ENCODE measurements at regions not wholly inside any gene's neighbourhood (a gene's known extent, or its start where the extent isn't known, plus 50 kb on each side); places are given as distances from the start of the nearest gene placed in this dataset.
"Not testable (repeated sequence)": the region's sequence is repeated elsewhere in the genome, so short reads cannot be mapped to it uniquely, and the experiment has no call there.

DNA sequence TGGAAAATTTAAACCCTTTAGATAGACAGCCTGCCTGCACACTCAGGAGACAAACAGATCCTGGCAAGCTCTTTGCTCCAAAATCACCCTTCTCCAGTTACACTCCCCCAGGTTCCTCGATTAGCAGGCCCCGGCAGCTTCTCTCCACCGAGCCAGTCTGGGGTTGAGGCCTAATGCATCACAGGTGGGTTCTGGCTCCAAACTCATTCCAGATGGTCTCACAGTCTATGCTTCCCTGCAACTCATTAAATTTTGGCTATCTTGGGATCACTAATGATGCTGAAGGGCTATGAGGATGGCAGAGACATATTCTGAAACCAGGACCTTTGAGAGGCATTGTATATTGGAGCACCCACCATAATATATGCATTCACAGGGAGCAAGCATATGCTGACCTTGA, 559.8 kb upstream of the USP24 start:
- TF ChIP-seq, protein P1, sequence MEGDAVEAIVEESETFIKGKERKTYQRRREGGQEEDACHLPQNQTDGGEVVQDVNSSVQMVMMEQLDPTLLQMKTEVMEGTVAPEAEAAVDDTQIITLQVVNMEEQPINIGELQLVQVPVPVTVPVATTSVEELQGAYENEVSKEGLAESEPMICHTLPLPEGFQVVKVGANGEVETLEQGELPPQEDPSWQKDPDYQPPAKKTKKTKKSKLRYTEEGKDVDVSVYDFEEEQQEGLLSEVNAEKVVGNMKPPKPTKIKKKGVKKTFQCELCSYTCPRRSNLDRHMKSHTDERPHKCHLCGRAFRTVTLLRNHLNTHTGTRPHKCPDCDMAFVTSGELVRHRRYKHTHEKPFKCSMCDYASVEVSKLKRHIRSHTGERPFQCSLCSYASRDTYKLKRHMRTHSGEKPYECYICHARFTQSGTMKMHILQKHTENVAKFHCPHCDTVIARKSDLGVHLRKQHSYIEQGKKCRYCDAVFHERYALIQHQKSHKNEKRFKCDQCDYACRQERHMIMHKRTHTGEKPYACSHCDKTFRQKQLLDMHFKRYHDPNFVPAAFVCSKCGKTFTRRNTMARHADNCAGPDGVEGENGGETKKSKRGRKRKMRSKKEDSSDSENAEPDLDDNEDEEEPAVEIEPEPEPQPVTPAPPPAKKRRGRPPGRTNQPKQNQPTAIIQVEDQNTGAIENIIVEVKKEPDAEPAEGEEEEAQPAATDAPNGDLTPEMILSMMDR (IDR thresholded peaks at IDR 0.05) = no peak
- TF ChIP-seq POLR2A (IDR thresholded peaks at IDR 0.05) = no peak
- intact Hi-C loops (cut with DNase I; ENCODE audit: low total_unique reads) = no loop called here
- DNase-seq (ENCODE audit: low spot score in 2 of 2) = no peak
- H3K4me3 ChIP-seq (ENCODE audit: low read depth, poor library complexity, severe bottlenecking) = no peak overlapping the region
- 57 to 58% methylated on average over 3 of the region's 3 CpGs for WGBS, 2 donors

DNA sequence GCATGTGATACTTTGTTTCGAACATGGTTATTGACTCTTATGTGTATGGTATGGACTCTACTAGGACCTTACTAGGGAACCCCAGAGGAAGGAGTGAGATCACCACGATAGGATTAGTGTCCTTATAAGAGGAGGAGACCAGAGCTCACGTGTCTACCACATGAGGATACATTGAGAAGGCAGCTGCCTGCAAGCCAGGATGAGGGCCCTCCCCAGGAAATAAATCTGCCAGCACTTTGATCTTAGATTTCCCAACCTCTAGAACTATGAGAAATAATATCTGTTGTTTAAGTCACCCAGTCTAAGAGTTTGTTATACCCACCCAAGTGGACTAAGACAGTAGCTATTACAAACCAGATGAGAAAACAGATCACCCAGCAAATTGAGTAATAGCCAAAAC, 559.3 kb upstream of the USP24 start:
- DNase-seq (ENCODE audit: low spot score in 2 of 2) = no peak
- H3K4me3 ChIP-seq (ENCODE audit: low read depth, poor library complexity, severe bottlenecking) = no peak overlapping the region
- intact Hi-C loops (cut with DNase I; ENCODE audit: low total_unique reads) = no loop called here
- WGBS, 2 donors = 79 to 82% methylated on average over 3 of the region's 3 CpGs
- TF ChIP-seq, protein P1 (IDR thresholded peaks at IDR 0.05) = no peak
- no peak for TF ChIP-seq POLR2A (IDR thresholded peaks at IDR 0.05)

DNA sequence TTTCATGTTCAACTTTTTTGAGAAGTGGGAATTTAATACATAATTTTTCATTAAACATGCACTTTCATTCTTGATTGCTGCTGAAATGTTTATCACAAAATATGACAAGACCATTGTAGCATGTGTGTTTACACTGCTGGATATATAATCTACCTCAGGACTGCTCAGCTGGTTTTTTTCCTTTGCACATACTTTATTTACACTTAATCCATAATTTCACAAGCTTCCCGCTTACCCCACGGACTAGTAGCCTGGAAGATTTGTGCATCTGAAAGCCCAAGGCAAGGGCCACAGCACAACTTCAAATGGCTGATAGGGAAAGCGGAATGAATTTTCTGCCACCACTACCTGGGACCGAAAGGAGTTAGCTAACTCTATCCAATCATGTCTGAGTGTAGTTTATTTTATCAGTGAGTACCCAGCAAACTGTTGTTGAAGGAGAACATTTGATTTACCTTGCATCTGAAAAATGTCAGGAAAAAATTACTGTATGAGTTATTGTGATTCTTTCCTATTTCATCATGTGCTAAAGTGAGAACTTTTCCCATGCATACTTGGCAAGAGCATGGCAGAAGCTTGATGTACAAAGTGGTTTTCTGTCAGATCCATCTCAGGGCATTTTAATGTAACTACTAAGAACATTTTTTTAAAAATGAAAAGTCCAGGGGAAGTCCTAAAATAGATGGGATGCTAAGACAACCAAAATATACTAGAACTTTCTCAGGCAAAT, 558.2 kb upstream of the USP24 start:
- H3K4me3 ChIP-seq (ENCODE audit: low read depth, poor library complexity, severe bottlenecking) = no peak overlapping the region
- no peak for DNase-seq (ENCODE audit: low spot score in 2 of 2)
- WGBS, 2 donors = 91 to 94% methylated on average over 4 of the region's 4 CpGs
- no peak for TF ChIP-seq POLR2A (IDR thresholded peaks at IDR 0.05)
- TF ChIP-seq, protein P1 (IDR thresholded peaks at IDR 0.05) = no peak
- intact Hi-C loops (cut with DNase I; ENCODE audit: low total_unique reads) = no loop called here

DNA sequence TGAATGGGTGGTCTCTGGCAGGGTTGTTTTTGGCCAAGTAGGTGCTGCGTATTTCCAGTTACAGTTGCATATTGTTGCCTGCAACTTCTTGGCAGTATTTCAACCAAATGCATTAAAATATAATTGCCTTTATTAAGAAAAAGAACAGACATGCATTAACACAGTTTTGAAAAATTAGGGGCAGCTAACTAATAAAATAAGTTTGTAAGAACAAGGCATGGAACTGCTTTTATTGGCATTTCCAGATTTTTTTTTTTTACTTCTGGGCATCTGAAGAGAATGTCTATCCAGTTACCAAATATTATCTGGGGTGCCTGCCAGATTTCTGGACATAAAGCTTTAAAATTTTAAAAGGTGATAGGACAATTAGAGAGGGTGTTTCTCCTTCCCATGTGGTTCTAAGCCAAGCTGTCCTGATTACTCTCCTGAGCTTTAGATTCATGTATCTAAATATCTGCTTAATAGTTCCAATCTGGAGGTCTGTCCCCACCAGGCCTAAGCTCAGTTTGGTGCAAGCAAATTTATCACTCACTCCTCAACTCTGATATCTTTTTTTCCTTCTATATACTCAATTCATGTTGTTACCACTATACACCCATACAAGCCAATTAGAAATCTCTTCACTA, 553.3 kb upstream of the USP24 start:
- intact Hi-C loops (cut with DNase I; ENCODE audit: low total_unique reads) = no loop called here
- no peak overlapping the region for H3K4me3 ChIP-seq (ENCODE audit: low read depth, poor library complexity, severe bottlenecking)
- 86 to 87% methylated on average over 1 of the region's 1 CpG for WGBS, 2 donors
- no peak for DNase-seq (ENCODE audit: low spot score in 2 of 2)
- no peak for TF ChIP-seq POLR2A (IDR thresholded peaks at IDR 0.05)
- TF ChIP-seq, protein P1 (IDR thresholded peaks at IDR 0.05) = no peak

DNA sequence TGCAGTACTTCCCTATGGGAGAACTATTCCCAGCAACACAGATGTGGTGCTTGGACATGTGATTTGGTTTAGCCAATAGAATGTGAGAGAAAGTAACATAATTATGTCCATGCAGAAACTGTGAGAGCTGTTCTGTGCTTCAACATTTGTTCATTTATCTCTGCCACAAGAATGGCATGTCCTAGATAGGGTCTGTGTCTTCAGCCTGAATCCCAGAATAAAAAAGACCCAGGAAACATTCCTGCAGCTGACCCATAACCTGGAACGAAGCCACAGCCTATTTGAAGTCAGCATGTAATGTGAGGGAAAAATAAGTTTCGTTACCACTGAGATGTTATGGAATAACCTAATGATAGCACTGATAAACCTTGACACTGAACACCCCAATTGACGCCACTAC, 552.0 kb upstream of the USP24 start:
- no peak overlapping the region for H3K4me3 ChIP-seq (ENCODE audit: low read depth, poor library complexity, severe bottlenecking)
- TF ChIP-seq, protein P1 (IDR thresholded peaks at IDR 0.05) = no peak
- no peak for TF ChIP-seq POLR2A (IDR thresholded peaks at IDR 0.05)
- WGBS, 2 donors = 77 to 93% methylated on average over 3 of the region's 3 CpGs
- intact Hi-C loops (cut with DNase I; ENCODE audit: low total_unique reads) = no loop called here
- DNase-seq (ENCODE audit: low spot score in 2 of 2) = no peak

DNA sequence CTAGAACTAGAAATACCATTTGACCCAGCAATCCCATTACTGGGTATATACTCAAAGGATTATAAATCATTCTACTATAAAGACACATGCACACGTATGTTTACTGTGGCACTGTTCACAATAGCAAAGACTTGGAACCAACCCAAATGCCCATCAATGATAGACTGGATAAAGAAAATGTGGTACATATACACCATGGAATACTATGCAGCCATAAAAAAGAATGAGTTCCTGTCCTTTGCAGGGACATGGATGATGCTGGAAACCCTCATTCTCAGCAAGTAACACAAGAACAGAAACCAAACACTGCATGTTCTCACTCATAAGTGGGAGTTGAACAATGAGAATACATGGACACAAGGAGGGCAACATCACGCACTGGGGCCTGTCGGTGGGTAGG, 550.3 kb upstream of the USP24 start:
- intact Hi-C loops (cut with DNase I; ENCODE audit: low total_unique reads); H3K4me3 ChIP-seq (ENCODE audit: low read depth, poor library complexity, severe bottlenecking); DNase-seq (ENCODE audit: low spot score in 2 of 2): not testable (repeated sequence)
- 98% methylated on average over 3 of the region's 3 CpGs for WGBS, 2 donors

Data from lower leg skin (tissue), 4 donors.